ENCODE measurements at regions not wholly inside any gene's neighbourhood (a gene's known extent, or its start where the extent isn't known, plus 50 kb on each side); places are given as distances from the start of the nearest gene placed in this dataset.
"Not testable (repeated sequence)": the region's sequence is repeated elsewhere in the genome, so short reads cannot be mapped to it uniquely, and the experiment has no call there.

- H3K4me3 ChIP-seq (ENCODE audit: low read length) = no peak overlapping the region
- no peaks in the 10 kb centered on the region for H3F3A ChIP-seq (ENCODE audit: control insufficient read depth, insufficient read depth)
- no peak overlapping the region for H3K4me2 ChIP-seq (ENCODE audit: low read length)
- H3K36me3 ChIP-seq (ENCODE audit: control insufficient read depth, low read length) = no peaks in the 10 kb centered on the region
- H4K20me1 ChIP-seq (ENCODE audit: control insufficient read depth, insufficient read depth, low read depth, low read length) = no peaks in the 10 kb centered on the region
- no peaks in the 10 kb centered on the region for H3K9me2 ChIP-seq (replicated peaks; ENCODE audit: control insufficient read depth, low read length)
- no peaks in the 10 kb centered on the region for H3K79me2 ChIP-seq (ENCODE audit: control insufficient read depth, low read length)
- H3K27ac ChIP-seq (ENCODE audit: low read depth, low read length) = no peak overlapping the region
- H3K9me3 ChIP-seq (ENCODE audit: control insufficient read depth, insufficient read depth, low read length) = peaks cover 47% of the 10 kb centered on the region
- no peaks in the 10 kb centered on the region for H3K4me1 ChIP-seq (ENCODE audit: control insufficient read depth, low read length)
- H3K27me3 ChIP-seq (ENCODE audit: control insufficient read depth, low read length) = no peaks in the 10 kb centered on the region
- no peak for TF ChIP-seq EZH2phosphoT487 (IDR thresholded peaks at IDR 0.05; ENCODE audit: borderline replicate concordance, low read length)
- TF ChIP-seq, protein P1, sequence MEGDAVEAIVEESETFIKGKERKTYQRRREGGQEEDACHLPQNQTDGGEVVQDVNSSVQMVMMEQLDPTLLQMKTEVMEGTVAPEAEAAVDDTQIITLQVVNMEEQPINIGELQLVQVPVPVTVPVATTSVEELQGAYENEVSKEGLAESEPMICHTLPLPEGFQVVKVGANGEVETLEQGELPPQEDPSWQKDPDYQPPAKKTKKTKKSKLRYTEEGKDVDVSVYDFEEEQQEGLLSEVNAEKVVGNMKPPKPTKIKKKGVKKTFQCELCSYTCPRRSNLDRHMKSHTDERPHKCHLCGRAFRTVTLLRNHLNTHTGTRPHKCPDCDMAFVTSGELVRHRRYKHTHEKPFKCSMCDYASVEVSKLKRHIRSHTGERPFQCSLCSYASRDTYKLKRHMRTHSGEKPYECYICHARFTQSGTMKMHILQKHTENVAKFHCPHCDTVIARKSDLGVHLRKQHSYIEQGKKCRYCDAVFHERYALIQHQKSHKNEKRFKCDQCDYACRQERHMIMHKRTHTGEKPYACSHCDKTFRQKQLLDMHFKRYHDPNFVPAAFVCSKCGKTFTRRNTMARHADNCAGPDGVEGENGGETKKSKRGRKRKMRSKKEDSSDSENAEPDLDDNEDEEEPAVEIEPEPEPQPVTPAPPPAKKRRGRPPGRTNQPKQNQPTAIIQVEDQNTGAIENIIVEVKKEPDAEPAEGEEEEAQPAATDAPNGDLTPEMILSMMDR (IDR thresholded peaks at IDR 0.05; ENCODE audit: low read depth, low read length, poor library complexity, severe bottlenecking) = no peak
Measured at GRCh38 chr22:11629661-11630385, 3898.2 kb upstream of the OR11H1 start.

DNA sequence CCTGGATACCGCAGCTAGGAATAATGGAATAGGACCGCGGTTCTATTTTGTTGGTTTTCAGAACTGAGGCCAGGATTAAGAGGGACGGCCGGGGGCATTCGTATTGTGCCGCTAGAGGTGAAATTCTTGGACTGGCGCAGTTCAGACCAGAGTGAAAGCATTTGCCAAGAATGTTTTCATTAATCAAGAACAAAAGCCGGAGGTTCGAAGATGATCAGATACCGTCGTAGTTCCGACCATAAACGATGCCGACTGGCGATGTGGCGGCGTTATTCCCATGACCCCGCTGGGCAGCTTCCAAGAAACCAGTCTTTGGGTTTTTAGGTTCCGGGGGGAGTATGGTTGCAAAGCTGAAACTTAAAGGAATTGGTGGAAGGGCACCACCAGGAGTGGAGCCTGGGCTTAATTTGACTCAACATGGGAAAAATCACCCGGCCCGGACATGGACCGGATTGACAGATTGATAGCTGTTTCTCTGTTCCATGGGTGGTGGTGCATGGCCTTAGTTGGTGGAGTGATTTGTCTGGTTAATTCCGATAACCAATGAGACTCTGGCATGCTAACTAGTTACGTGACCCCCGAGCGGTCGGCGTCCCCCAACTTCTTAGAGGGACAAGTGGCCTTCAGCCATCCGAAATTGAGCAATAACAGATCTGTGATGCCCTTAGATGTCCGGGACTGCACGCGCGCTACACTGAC is 3897.5 kb upstream of the OR11H1 start:
- not testable (repeated sequence) for H4K20me1 ChIP-seq (ENCODE audit: control insufficient read depth, insufficient read depth, low read depth, low read length); H3K4me3 ChIP-seq (ENCODE audit: low read length); H3F3A ChIP-seq (ENCODE audit: control insufficient read depth, insufficient read depth); H3K79me2 ChIP-seq (ENCODE audit: control insufficient read depth, low read length); H3K4me2 ChIP-seq (ENCODE audit: low read length); H3K27ac ChIP-seq (ENCODE audit: low read depth, low read length); H3K36me3 ChIP-seq (ENCODE audit: control insufficient read depth, low read length); H3K27me3 ChIP-seq (ENCODE audit: control insufficient read depth, low read length); H3K4me1 ChIP-seq (ENCODE audit: control insufficient read depth, low read length); H3K9me2 ChIP-seq (replicated peaks; ENCODE audit: control insufficient read depth, low read length)
- peaks cover 47% of the 10 kb centered on the region for H3K9me3 ChIP-seq (ENCODE audit: control insufficient read depth, insufficient read depth, low read length)

Data from DOHH2 (cell line).